Karpas-422 (cell line): ENCODE measurements at regions not wholly inside any gene's neighbourhood (a gene's known extent, or its start where the extent isn't known, plus 50 kb on each side); places are given as distances from the start of the nearest gene placed in this dataset.

Experiments used
- DNase-seq: peaks from one replicate; pipeline ENCODE4 v3.0.0-alpha.2; 2015
- H2AFZ ChIP-seq: fragments of 200-600 bp; sonication (generic); 2 replicates; pipeline ENCODE4 v1.6.1; 2014; ENCODE audit warnings: antibody characterized with exemption, low read length, mixed read lengths
- H3K27ac ChIP-seq: fragments of 200-600 bp; sonication (generic); 2 replicates; pipeline ENCODE4 v1.5.1; 2014; ENCODE audit warnings: mild to moderate bottlenecking, low read length, moderate library complexity
- H3K27me3 ChIP-seq: fragments of 200-600 bp; sonication (generic); 2 replicates; pipeline ENCODE4 v1.6.1; 2014; ENCODE audit warnings: low read length, mixed read lengths
- H3K36me3 ChIP-seq: fragments of 200-600 bp; sonication (generic); 2 replicates; pipeline ENCODE4 v1.6.1; 2014; ENCODE audit warnings: low read length, mixed read lengths; ENCODE audit not compliant: insufficient read depth
- H3K4me1 ChIP-seq: fragments of 200-600 bp; sonication (generic); 2 replicates; pipeline ENCODE4 v1.6.1; 2014; ENCODE audit warnings: mild to moderate bottlenecking, low read length, mixed read lengths
- H3K4me2 ChIP-seq: fragments of 200-600 bp; sonication (generic); 2 replicates; pipeline ENCODE4 v1.6.1; 2014; ENCODE audit warnings: low read length, low read depth, mild to moderate bottlenecking; ENCODE audit not compliant: poor library complexity, severe bottlenecking
- H3K4me3 ChIP-seq: fragments of 200-600 bp; sonication (generic); 2 replicates; pipeline ENCODE4 v1.5.1; 2014; ENCODE audit warnings: mild to moderate bottlenecking, antibody characterized with exemption, low read length, mixed read lengths
- H3K79me2 ChIP-seq: fragments of 200-600 bp; sonication (generic); 2 replicates; pipeline ENCODE4 v1.6.1; 2014; ENCODE audit warnings: mild to moderate bottlenecking, low read length, mixed read lengths
- H3K9ac ChIP-seq: fragments of 200-600 bp; sonication (generic); 2 replicates; pipeline ENCODE4 v1.6.0; 2014; ENCODE audit warnings: low read length
- H3K9me2 ChIP-seq: fragments of 200-600 bp; sonication (generic), shearing (Covaris generic); replicated peaks from 2 replicates; pipeline ENCODE4 v1.6.0; 2014; ENCODE audit warnings: mild to moderate bottlenecking, low read length, moderate library complexity; ENCODE audit not compliant: insufficient read depth
- H3K9me3 ChIP-seq: fragments of 300-700, 200-600 bp; sonication (generic); 2 replicates; pipeline ENCODE4 v1.6.1; 2014; ENCODE audit warnings: low read length, mixed read lengths
- H4K20me1 ChIP-seq: fragments of 200-600 bp; sonication (generic); 2 replicates; pipeline ENCODE4 v1.6.1; 2014; ENCODE audit warnings: mild to moderate bottlenecking, antibody characterized with exemption, low read length, low read depth; ENCODE audit not compliant: insufficient read depth

GRCh38 chr13:74912898-74913297, 569.1 kb downstream of the TBC1D4 start:
- H4K20me1 ChIP-seq, result no peaks in the 10 kb centered on the region
- no peak overlapping the region for H3K4me2 ChIP-seq
- H3K9me2 ChIP-seq, result no peaks in the 10 kb centered on the region
- H3K27ac ChIP-seq, result no peak overlapping the region
- no peaks in the 10 kb centered on the region for H3K27me3 ChIP-seq
- DNase-seq, result no peak
- no peaks in the 10 kb centered on the region for H3K36me3 ChIP-seq
- H3K9me3 ChIP-seq, result no peaks in the 10 kb centered on the region
- no peak overlapping the region for H3K4me3 ChIP-seq
- H3K9ac ChIP-seq, result no peak overlapping the region
- no peak overlapping the region for H2AFZ ChIP-seq
- no peaks in the 10 kb centered on the region for H3K79me2 ChIP-seq
- H3K4me1 ChIP-seq, result no peaks in the 10 kb centered on the region

- H3K4me1 ChIP-seq, result no peaks in the 10 kb centered on the region
- no peaks in the 10 kb centered on the region for H3K9me2 ChIP-seq
- H3K27ac ChIP-seq, result no peak overlapping the region
- H3K79me2 ChIP-seq, result no peaks in the 10 kb centered on the region
- DNase-seq, result no peak
- H3K9ac ChIP-seq, result no peak overlapping the region
- no peaks in the 10 kb centered on the region for H3K27me3 ChIP-seq
- no peak overlapping the region for H3K4me3 ChIP-seq
- H3K9me3 ChIP-seq, result no peaks in the 10 kb centered on the region
- H2AFZ ChIP-seq, result no peak overlapping the region
- no peaks in the 10 kb centered on the region for H3K36me3 ChIP-seq
- no peak overlapping the region for H3K4me2 ChIP-seq
- H4K20me1 ChIP-seq, result no peaks in the 10 kb centered on the region
Measured at GRCh38 chr13:74910415-74910814, 571.6 kb downstream of the TBC1D4 start.

- Histone ChIP-seq H3K9me2 (no peaks in the 10 kb centered on the region), H3K79me2 (no peaks in the 10 kb centered on the region), H3K27ac (no peak overlapping the region), H3K4me1 (no peaks in the 10 kb centered on the region), H3K4me3 (no peak overlapping the region), H3K9ac (no peak overlapping the region), H3K9me3 (no peaks in the 10 kb centered on the region), H3K4me2 (no peak overlapping the region), H2AFZ (no peak overlapping the region), H4K20me1 (no peaks in the 10 kb centered on the region), H3K27me3 (no peaks in the 10 kb centered on the region), H3K36me3 (no peaks in the 10 kb centered on the region)
- DNase-seq, result no peak
Measured at GRCh38 chr13:74907788-74908187, 574.2 kb downstream of the TBC1D4 start.

GRCh38 chr13:74904556-74904955, 577.4 kb downstream of the TBC1D4 start:
- Histone ChIP-seq H3K9me3 (no peaks in the 10 kb centered on the region), H3K9ac (no peak overlapping the region), H3K27me3 (no peaks in the 10 kb centered on the region), H3K9me2 (no peaks in the 10 kb centered on the region), H4K20me1 (no peaks in the 10 kb centered on the region), H2AFZ (no peak overlapping the region), H3K27ac (no peak overlapping the region), H3K4me1 (no peaks in the 10 kb centered on the region), H3K4me3 (no peak overlapping the region), H3K79me2 (no peaks in the 10 kb centered on the region), H3K36me3 (no peaks in the 10 kb centered on the region), H3K4me2 (no peak overlapping the region)
- no peak for DNase-seq

- H3K36me3 ChIP-seq, result no peaks in the 10 kb centered on the region
- no peak overlapping the region for H3K27ac ChIP-seq
- no peak overlapping the region for H3K4me2 ChIP-seq
- H3K4me3 ChIP-seq, result no peak overlapping the region
- H3K27me3 ChIP-seq, result no peaks in the 10 kb centered on the region
- no peak for DNase-seq
- no peak overlapping the region for H3K9ac ChIP-seq
- no peaks in the 10 kb centered on the region for H3K9me3 ChIP-seq
- H3K79me2 ChIP-seq, result no peaks in the 10 kb centered on the region
- H3K4me1 ChIP-seq, result no peaks in the 10 kb centered on the region
- H2AFZ ChIP-seq, result no peak overlapping the region
- H3K9me2 ChIP-seq, result no peaks in the 10 kb centered on the region
- no peaks in the 10 kb centered on the region for H4K20me1 ChIP-seq
Measured at GRCh38 chr13:74895042-74895796, 586.8 kb downstream of the TBC1D4 start.

- Histone ChIP-seq H3K9ac (no peak overlapping the region), H3K27ac (no peak overlapping the region), H4K20me1 (no peaks in the 10 kb centered on the region), H3K4me2 (no peak overlapping the region), H3K9me2 (no peaks in the 10 kb centered on the region), H3K36me3 (no peaks in the 10 kb centered on the region), H3K4me1 (no peaks in the 10 kb centered on the region), H3K79me2 (no peaks in the 10 kb centered on the region), H3K27me3 (no peaks in the 10 kb centered on the region), H3K9me3 (no peaks in the 10 kb centered on the region), H3K4me3 (no peak overlapping the region), H2AFZ (no peak overlapping the region)
- no peak for DNase-seq
Measured at GRCh38 chr13:74892096-74892495, 589.9 kb downstream of the TBC1D4 start.

GRCh38 chr13:74891610-74892009, 590.4 kb downstream of the TBC1D4 start:
- Histone ChIP-seq H3K27ac (no peak overlapping the region), H4K20me1 (no peaks in the 10 kb centered on the region), H3K4me1 (no peaks in the 10 kb centered on the region), H3K9me3 (no peaks in the 10 kb centered on the region), H3K27me3 (no peaks in the 10 kb centered on the region), H3K4me2 (no peak overlapping the region), H3K9ac (no peak overlapping the region), H3K9me2 (no peaks in the 10 kb centered on the region), H2AFZ (no peak overlapping the region), H3K36me3 (no peaks in the 10 kb centered on the region), H3K4me3 (no peak overlapping the region), H3K79me2 (no peaks in the 10 kb centered on the region)
- DNase-seq, result no peak

- Histone ChIP-seq H3K4me2 (no peak overlapping the region), H3K9ac (no peak overlapping the region), H3K9me2 (no peaks in the 10 kb centered on the region), H3K4me3 (no peak overlapping the region), H3K27ac (no peak overlapping the region), H4K20me1 (no peaks in the 10 kb centered on the region), H3K27me3 (no peaks in the 10 kb centered on the region), H3K4me1 (no peaks in the 10 kb centered on the region), H3K79me2 (no peaks in the 10 kb centered on the region), H2AFZ (no peak overlapping the region), H3K36me3 (no peaks in the 10 kb centered on the region), H3K9me3 (no peaks in the 10 kb centered on the region)
- DNase-seq, result no peak
Measured at GRCh38 chr13:74889321-74889720, 592.6 kb downstream of the TBC1D4 start.
